Tibial artery (tissue), 4 donors: ENCODE measurements at regions not wholly inside any gene's neighbourhood (a gene's known extent, or its start where the extent isn't known, plus 50 kb on each side); places are given as distances from the start of the nearest gene placed in this dataset.
A peak's percentile ranks its signal among the peaks of the same experiment; 100 is the strongest.

Experiments used
- DNase-seq, 2 donors: peaks; one replicate each; pipeline ENCODE4 v3.0.0-alpha.2; 2019
- H3K27ac ChIP-seq, 2 donors: fragments of 200-600 bp; sonication (generic) in 1 of 2; 1 replicate in 1 of 2; 2 replicates in 1 of 2; pipeline ENCODE4 v1.5.1; 2018 to 2019; ENCODE audit warnings: mild to moderate bottlenecking in 1 of 2
- H3K27me3 ChIP-seq, 2 donors: fragments of 200-600 bp; sonication (generic) in 1 of 2; one replicate each; pipeline versions ENCODE4 v1.5.1 to v1.6.0; 2016 to 2019
- H3K36me3 ChIP-seq, 3 donors: fragments of 200-600 bp; sonication (generic) in 2 of 3; one replicate each; pipeline ENCODE4 v1.5.1; 2016 to 2019; ENCODE audit warnings: mild to moderate bottlenecking in 2 of 3
- H3K4me1 ChIP-seq, 4 donors: fragments of 200-600 bp; sonication (generic) in 2 of 4; 1 replicate in 3 of 4; 2 replicates in 1 of 4; pipeline ENCODE4 v1.5.1; 2016 to 2019
- H3K4me3 ChIP-seq, 2 donors: fragments of 200-600 bp; sonication (generic) in 1 of 2; 1 replicate in 1 of 2; 2 replicates in 1 of 2; pipeline ENCODE4 v1.5.1; 2018 to 2019; ENCODE audit warnings: mild to moderate bottlenecking in 2 of 2
- H3K9me3 ChIP-seq, 3 donors: fragments of 200-600 bp; sonication (generic) in 1 of 3; one replicate each; pipeline ENCODE4 v1.5.1; 2016 to 2019
- CTCF ChIP-seq, 2 experiments: fragments of 200-600 bp in 1 of 2; fragments of 450-650 bp in 1 of 2; IDR thresholded peaks; one replicate each; pipeline ENCODE4 v1.5.1; 2017 to 2019; ENCODE audit warnings: antibody characterized with exemption in 2 of 2, mild to moderate bottlenecking in 1 of 2, moderate library complexity in 1 of 2
- intact Hi-C: fragments of 100-400 bp; cut with DNase I; formaldehyde crosslinking; loops from one replicate; pipeline ENCODE4 v1.15.0; 2023; ENCODE audit warnings: low total_unique reads

- no peak for DNase-seq
- no peaks in the 10 kb centered on the region for H3K27me3 ChIP-seq
- TF ChIP-seq CTCF (IDR thresholded peaks at IDR 0.05): no peak
- intact Hi-C loops: no loop called here
- no peaks in the 10 kb centered on the region for H3K9me3 ChIP-seq
- no peaks in the 10 kb centered on the region for H3K36me3 ChIP-seq
- H3K4me1 ChIP-seq: no peaks in the 10 kb centered on the region
- no peak overlapping the region for H3K4me3 ChIP-seq
- no peak overlapping the region for H3K27ac ChIP-seq
Measured at GRCh38 chrX:107526141-107526540, 76.7 kb downstream of the FRMPD3 start.

- Histone ChIP-seq H3K4me1 (no peaks in the 10 kb centered on the region), H3K9me3 (no peaks in the 10 kb centered on the region), H3K27me3 (no peaks in the 10 kb centered on the region), H3K36me3 (no peaks in the 10 kb centered on the region), H3K4me3 (no peak overlapping the region), H3K27ac (no peak overlapping the region)
- DNase-seq: no peak
- intact Hi-C loops: no loop called here
- TF ChIP-seq CTCF (IDR thresholded peaks at IDR 0.05): no peak
Measured at GRCh38 chrX:107530141-107530540, 80.7 kb downstream of the FRMPD3 start.

- TF ChIP-seq CTCF (IDR thresholded peaks at IDR 0.05): peak in 1 of 2 experiments; percentile 17
- intact Hi-C loops: no loop called here
- Histone ChIP-seq H3K36me3 (no peaks in the 10 kb centered on the region), H3K4me1 (no peaks in the 10 kb centered on the region), H3K27me3 (no peaks in the 10 kb centered on the region), H3K9me3 (no peaks in the 10 kb centered on the region), H3K27ac (no peak overlapping the region), H3K4me3 (no peak overlapping the region)
- DNase-seq: no peak
Measured at GRCh38 chrX:107537815-107538214, 88.4 kb downstream of the FRMPD3 start.

GRCh38 chrX:107541244-107541643 lies 87.1 kb upstream of the PRPS1 start:
- no peaks in the 10 kb centered on the region for H3K4me1 ChIP-seq
- intact Hi-C loops: no loop called here
- no peak overlapping the region for H3K4me3 ChIP-seq

GRCh38 chrX:107542040-107542439 lies 86.3 kb upstream of the PRPS1 start:
- Histone ChIP-seq H3K9me3 (no peaks in the 10 kb centered on the region), H3K4me1 (no peaks in the 10 kb centered on the region), H3K36me3 (no peaks in the 10 kb centered on the region), H3K4me3 (no peak overlapping the region), H3K27ac (no peak overlapping the region), H3K27me3 (no peaks in the 10 kb centered on the region)
- no peak for TF ChIP-seq CTCF (IDR thresholded peaks at IDR 0.05)
- DNase-seq: no peak
- intact Hi-C loops: no loop called here

More at GRCh38 chrX:107541244-107541643, 87.1 kb upstream of the PRPS1 start:
- H3K9me3 ChIP-seq: no peaks in the 10 kb centered on the region
- H3K27ac ChIP-seq: no peak overlapping the region
- no peaks in the 10 kb centered on the region for H3K27me3 ChIP-seq
- no peak for DNase-seq
- no peaks in the 10 kb centered on the region for H3K36me3 ChIP-seq
- no peak for TF ChIP-seq CTCF (IDR thresholded peaks at IDR 0.05)

GRCh38 chrX:107542500-107542899 lies 85.8 kb upstream of the PRPS1 start:
- H3K4me1 ChIP-seq: no peaks in the 10 kb centered on the region
- no peak for DNase-seq
- intact Hi-C loops: no loop called here
- no peak overlapping the region for H3K4me3 ChIP-seq
- no peaks in the 10 kb centered on the region for H3K36me3 ChIP-seq
- no peaks in the 10 kb centered on the region for H3K27me3 ChIP-seq
- TF ChIP-seq CTCF (IDR thresholded peaks at IDR 0.05): no peak
- H3K9me3 ChIP-seq: no peaks in the 10 kb centered on the region
- H3K27ac ChIP-seq: no peak overlapping the region
